Esophagus muscularis mucosa (tissue), 4 donors: ENCODE measurements at regions not wholly inside any gene's neighbourhood (a gene's known extent, or its start where the extent isn't known, plus 50 kb on each side); places are given as distances from the start of the nearest gene placed in this dataset.

Source experiments
- EP300 ChIP-seq: sonication (generic); formaldehyde crosslinking; IDR thresholded peaks from one replicate; pipeline ENCODE4 v1.6.1; 2017; ENCODE audit warnings: antibody characterized with exemption
- POLR2A ChIP-seq: fragments of 450-650 bp; IDR thresholded peaks from one replicate; pipeline ENCODE4 v1.6.1; 2017; ENCODE audit warnings: antibody characterized with exemption, moderate library complexity, mild to moderate bottlenecking, low read depth
- POLR2AphosphoS5 ChIP-seq, 2 donors: sonication (generic); formaldehyde crosslinking; IDR thresholded peaks; one replicate each; pipeline ENCODE4 v1.6.1; 2017; ENCODE audit warnings: antibody characterized with exemption in 2 of 2
- TF ChIP-seq, protein P1 (sequence below), 3 experiments: fragments of 200-600 bp in 2 of 3; fragments of 450-650 bp in 1 of 3; sonication (generic) in 2 of 3; IDR thresholded peaks; one replicate each; pipeline ENCODE4 v1.5.1; 2017 to 2019; ENCODE audit warnings: antibody characterized with exemption in 3 of 3, mild to moderate bottlenecking in 2 of 3, moderate library complexity in 1 of 3

DNA sequence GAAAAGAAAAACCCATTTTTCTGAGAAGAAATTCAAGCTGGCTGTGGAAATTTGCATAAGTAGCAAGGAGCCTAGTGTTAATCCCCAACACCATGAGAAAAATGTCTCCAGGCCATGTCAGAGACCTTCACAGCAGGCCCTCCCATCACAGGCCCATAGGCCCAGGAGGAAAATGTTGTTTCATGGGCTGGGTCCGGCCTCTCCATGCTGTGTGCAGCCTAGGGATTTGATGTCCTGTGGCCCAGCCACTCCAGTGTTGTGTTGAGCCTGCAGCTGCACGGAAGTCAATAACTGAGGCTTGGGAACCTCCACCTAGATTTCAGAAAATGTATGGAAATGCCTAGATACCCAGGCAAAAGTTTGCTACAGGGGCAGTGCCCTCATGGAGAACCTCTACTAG lies 432.2 kb downstream of the IPO8 start:
- TF ChIP-seq POLR2A (no peak), POLR2AphosphoS5 (IDR thresholded peaks at IDR 0.05) (no peak), EP300 (no peak)
- TF ChIP-seq, protein P1, sequence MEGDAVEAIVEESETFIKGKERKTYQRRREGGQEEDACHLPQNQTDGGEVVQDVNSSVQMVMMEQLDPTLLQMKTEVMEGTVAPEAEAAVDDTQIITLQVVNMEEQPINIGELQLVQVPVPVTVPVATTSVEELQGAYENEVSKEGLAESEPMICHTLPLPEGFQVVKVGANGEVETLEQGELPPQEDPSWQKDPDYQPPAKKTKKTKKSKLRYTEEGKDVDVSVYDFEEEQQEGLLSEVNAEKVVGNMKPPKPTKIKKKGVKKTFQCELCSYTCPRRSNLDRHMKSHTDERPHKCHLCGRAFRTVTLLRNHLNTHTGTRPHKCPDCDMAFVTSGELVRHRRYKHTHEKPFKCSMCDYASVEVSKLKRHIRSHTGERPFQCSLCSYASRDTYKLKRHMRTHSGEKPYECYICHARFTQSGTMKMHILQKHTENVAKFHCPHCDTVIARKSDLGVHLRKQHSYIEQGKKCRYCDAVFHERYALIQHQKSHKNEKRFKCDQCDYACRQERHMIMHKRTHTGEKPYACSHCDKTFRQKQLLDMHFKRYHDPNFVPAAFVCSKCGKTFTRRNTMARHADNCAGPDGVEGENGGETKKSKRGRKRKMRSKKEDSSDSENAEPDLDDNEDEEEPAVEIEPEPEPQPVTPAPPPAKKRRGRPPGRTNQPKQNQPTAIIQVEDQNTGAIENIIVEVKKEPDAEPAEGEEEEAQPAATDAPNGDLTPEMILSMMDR (IDR thresholded peaks at IDR 0.05): no peak
